DND-41 (cell line): ENCODE measurements at regions not wholly inside any gene's neighbourhood (a gene's known extent, or its start where the extent isn't known, plus 50 kb on each side); places are given as distances from the start of the nearest gene placed in this dataset.

Source experiments
- CTCF ChIP-seq: IDR thresholded peaks from 2 replicates; pipeline ENCODE4 v1.5.1; 2012; ENCODE audit warnings: borderline replicate concordance, low read length, moderate library complexity, mild to moderate bottlenecking; ENCODE audit not compliant: poor library complexity, severe bottlenecking; ENCODE audit errors: extremely low read depth
- EZH2 ChIP-seq: IDR thresholded peaks from 3 replicates; pipeline ENCODE4 v1.6.1; 2012; ENCODE audit warnings: borderline replicate concordance, low read depth, mild to moderate bottlenecking, moderate library complexity, low read length, inconsistent platforms; ENCODE audit not compliant: severe bottlenecking

- TF ChIP-seq CTCF (no peak), EZH2 (no peak)
These were observed 1038.3 kb upstream of the ACVR2A start for GRCh38 chr2:146806364-146807005.
